ENCODE measurements at regions not wholly inside any gene's neighbourhood (a gene's known extent, or its start where the extent isn't known, plus 50 kb on each side); places are given as distances from the start of the nearest gene placed in this dataset.

GRCh38 chr21:28669971-28670653 lies 322.6 kb downstream of the LTN1 start:
- DNase-seq (no peak), ATAC-seq (ENCODE audit: insufficient read depth, low read depth) (no peak)
- no peak overlapping the region for H2AFZ ChIP-seq (ENCODE audit: low read depth, low read length)
- H3K4me1 ChIP-seq (ENCODE audit: insufficient read depth, low read length): no peaks in the 10 kb centered on the region
- TF ChIP-seq CTCF (IDR thresholded peaks at IDR 0.05; ENCODE audit: borderline replicate concordance, extremely low read depth, low read length, poor library complexity, severe bottlenecking): no peak
- no peak for TF ChIP-seq EZH2 (IDR thresholded peaks at IDR 0.05; ENCODE audit: borderline replicate concordance, low read depth, low read length, severe bottlenecking)
- no peak overlapping the region for H3K27ac ChIP-seq (ENCODE audit: low read length)
- no peaks in the 10 kb centered on the region for H3K27me3 ChIP-seq (ENCODE audit: insufficient read depth, low read length, poor library complexity)
- no peak overlapping the region for H3K9ac ChIP-seq (ENCODE audit: low read depth, low read length)
- no peaks in the 10 kb centered on the region for H4K20me1 ChIP-seq (ENCODE audit: insufficient read depth, low read length)
- no peaks in the 10 kb centered on the region for H3K36me3 ChIP-seq (ENCODE audit: insufficient read depth, low read length)
- H3K9me3 ChIP-seq (ENCODE audit: insufficient read depth, low read length, severe bottlenecking): no peaks in the 10 kb centered on the region
- H3K4me2 ChIP-seq (ENCODE audit: insufficient read depth, low read length): no peak overlapping the region
- H3K79me2 ChIP-seq (ENCODE audit: insufficient read depth, low read length): no peaks in the 10 kb centered on the region
- no peak overlapping the region for H3K4me3 ChIP-seq (ENCODE audit: low read depth in 1 of 2, low read length in 2 of 2)

GRCh38 chr21:28669321-28669720 lies 323.4 kb downstream of the LTN1 start:
- H3K9ac ChIP-seq (ENCODE audit: low read depth, low read length): no peak overlapping the region
- no peak overlapping the region for H3K27ac ChIP-seq (ENCODE audit: low read length)
- TF ChIP-seq EZH2 (IDR thresholded peaks at IDR 0.05; ENCODE audit: borderline replicate concordance, low read depth, low read length, severe bottlenecking) (no peak), CTCF (IDR thresholded peaks at IDR 0.05; ENCODE audit: borderline replicate concordance, extremely low read depth, low read length, poor library complexity, severe bottlenecking) (no peak)
- no peaks in the 10 kb centered on the region for H3K4me1 ChIP-seq (ENCODE audit: insufficient read depth, low read length)
- H3K27me3 ChIP-seq (ENCODE audit: insufficient read depth, low read length, poor library complexity): no peaks in the 10 kb centered on the region
- H3K4me3 ChIP-seq (ENCODE audit: low read depth in 1 of 2, low read length in 2 of 2): no peak overlapping the region
- DNase-seq (no peak), ATAC-seq (ENCODE audit: insufficient read depth, low read depth) (no peak)
- H4K20me1 ChIP-seq (ENCODE audit: insufficient read depth, low read length): no peaks in the 10 kb centered on the region
- no peaks in the 10 kb centered on the region for H3K9me3 ChIP-seq (ENCODE audit: insufficient read depth, low read length, severe bottlenecking)
- H2AFZ ChIP-seq (ENCODE audit: low read depth, low read length): no peak overlapping the region
- no peak overlapping the region for H3K4me2 ChIP-seq (ENCODE audit: insufficient read depth, low read length)
- no peaks in the 10 kb centered on the region for H3K79me2 ChIP-seq (ENCODE audit: insufficient read depth, low read length)
- no peaks in the 10 kb centered on the region for H3K36me3 ChIP-seq (ENCODE audit: insufficient read depth, low read length)

GRCh38 chr21:28663754-28664153 lies 328.9 kb downstream of the LTN1 start:
- Histone ChIP-seq H3K4me2 (ENCODE audit: insufficient read depth, low read length) (no peak overlapping the region), H3K4me3 (ENCODE audit: low read depth in 1 of 2, low read length in 2 of 2) (no peak overlapping the region), H3K36me3 (ENCODE audit: insufficient read depth, low read length) (no peaks in the 10 kb centered on the region), H3K4me1 (ENCODE audit: insufficient read depth, low read length) (no peaks in the 10 kb centered on the region), H3K79me2 (ENCODE audit: insufficient read depth, low read length) (no peaks in the 10 kb centered on the region), H3K27ac (ENCODE audit: low read length) (no peak overlapping the region), H3K9me3 (ENCODE audit: insufficient read depth, low read length, severe bottlenecking) (no peaks in the 10 kb centered on the region), H2AFZ (ENCODE audit: low read depth, low read length) (no peak overlapping the region), H3K9ac (ENCODE audit: low read depth, low read length) (no peak overlapping the region), H3K27me3 (ENCODE audit: insufficient read depth, low read length, poor library complexity) (no peaks in the 10 kb centered on the region), H4K20me1 (ENCODE audit: insufficient read depth, low read length) (no peaks in the 10 kb centered on the region)
- DNase-seq (no peak), ATAC-seq (ENCODE audit: insufficient read depth, low read depth) (no peak)
- TF ChIP-seq CTCF (IDR thresholded peaks at IDR 0.05; ENCODE audit: borderline replicate concordance, extremely low read depth, low read length, poor library complexity, severe bottlenecking) (no peak), EZH2 (IDR thresholded peaks at IDR 0.05; ENCODE audit: borderline replicate concordance, low read depth, low read length, severe bottlenecking) (no peak)
